Inferior parietal cortex (tissue), 1 donor: ENCODE measurements at regions not wholly inside any gene's neighbourhood (a gene's known extent, or its start where the extent isn't known, plus 50 kb on each side); places are given as distances from the start of the nearest gene placed in this dataset.
"Not testable (repeated sequence)": the region's sequence is repeated elsewhere in the genome, so short reads cannot be mapped to it uniquely, and the experiment has no call there.

Experiments used
- DNase-seq: peaks from one replicate; pipeline ENCODE4 v3.0.0-alpha.2; 2016; ENCODE audit errors: extremely low spot score

GRCh38 chrX:95771198-95771597 is 913.4 kb upstream of the DIAPH2 start:
- DNase-seq, result not testable (repeated sequence)

GRCh38 chrX:95791876-95792275 is 892.8 kb upstream of the DIAPH2 start:
- DNase-seq, result no peak

GRCh38 chrX:95797344-95797743 is 887.3 kb upstream of the DIAPH2 start:
- no peak for DNase-seq

GRCh38 chrX:95823796-95824195 is 860.8 kb upstream of the DIAPH2 start:
- DNase-seq, result no peak

- DNase-seq, result no peak
Measured at GRCh38 chrX:95835223-95835622, 849.4 kb upstream of the DIAPH2 start.

- no peak for DNase-seq
Measured at GRCh38 chrX:95836517-95836916, 848.1 kb upstream of the DIAPH2 start.

- DNase-seq, result no peak
Measured at GRCh38 chrX:95841863-95842262, 842.8 kb upstream of the DIAPH2 start.

GRCh38 chrX:95860127-95860526 is 824.5 kb upstream of the DIAPH2 start:
- DNase-seq, result no peak

- DNase-seq, result no peak
Measured at GRCh38 chrX:95875661-95876060, 809.0 kb upstream of the DIAPH2 start.

GRCh38 chrX:95878874-95879273 is 805.8 kb upstream of the DIAPH2 start:
- no peak for DNase-seq

- DNase-seq, result no peak
Measured at GRCh38 chrX:95884186-95884585, 800.5 kb upstream of the DIAPH2 start.

GRCh38 chrX:95885074-95885473 is 799.6 kb upstream of the DIAPH2 start:
- no peak for DNase-seq

- no peak for DNase-seq
Measured at GRCh38 chrX:95889279-95889678, 795.4 kb upstream of the DIAPH2 start.

- no peak for DNase-seq
Measured at GRCh38 chrX:95893636-95894035, 791.0 kb upstream of the DIAPH2 start.

- DNase-seq, result no peak
Measured at GRCh38 chrX:95903490-95903889, 781.2 kb upstream of the DIAPH2 start.

- no peak for DNase-seq
Measured at GRCh38 chrX:95903975-95904374, 780.7 kb upstream of the DIAPH2 start.

GRCh38 chrX:95907081-95907480 is 777.6 kb upstream of the DIAPH2 start:
- no peak for DNase-seq

GRCh38 chrX:95911062-95911461 is 773.6 kb upstream of the DIAPH2 start:
- DNase-seq, result no peak

GRCh38 chrX:95919605-95920004 is 765.0 kb upstream of the DIAPH2 start:
- DNase-seq, result no peak

- DNase-seq, result no peak
Measured at GRCh38 chrX:95945528-95945927, 739.1 kb upstream of the DIAPH2 start.

GRCh38 chrX:95949588-95949987 is 735.1 kb upstream of the DIAPH2 start:
- DNase-seq, result no peak

- DNase-seq, result no peak
Measured at GRCh38 chrX:95950679-95951078, 734.0 kb upstream of the DIAPH2 start.

- no peak for DNase-seq
Measured at GRCh38 chrX:95953564-95953963, 731.1 kb upstream of the DIAPH2 start.

GRCh38 chrX:95956745-95957144 is 727.9 kb upstream of the DIAPH2 start:
- DNase-seq, result no peak
